RWPE2 (cell line): ENCODE measurements at regions not wholly inside any gene's neighbourhood (a gene's known extent, or its start where the extent isn't known, plus 50 kb on each side); places are given as distances from the start of the nearest gene placed in this dataset.

Experiments
- ATAC-seq: fragments of 200-7000 bp; cut with Tn5 transposase; 3 replicates; pipeline ENCODE4 v1.9.1; 2021; ENCODE audit warnings: low read depth
- DNase-seq: peaks from one replicate; pipeline ENCODE4 v3.0.0-alpha.2; 2020; ENCODE audit warnings: low spot score
- H3K27ac ChIP-seq: fragments of 450-650 bp; 2 replicates; pipeline ENCODE4 v1.5.1; 2017; ENCODE audit warnings: mild to moderate bottlenecking; ENCODE audit not compliant: poor library complexity, severe bottlenecking
- H3K27me3 ChIP-seq: fragments of 250-450 bp; sonication (Bioruptor Pico); 2 replicates; pipeline ENCODE4 v1.5.1; 2021; ENCODE audit warnings: mild to moderate bottlenecking, moderate library complexity; ENCODE audit not compliant: insufficient read depth, poor library complexity, severe bottlenecking
- H3K36me3 ChIP-seq: fragments of 250-450 bp; sonication (Bioruptor Pico); 2 replicates; pipeline ENCODE4 v1.5.1; 2020; ENCODE audit warnings: low read depth, mild to moderate bottlenecking, moderate library complexity
- H3K4me1 ChIP-seq: fragments of 250-450 bp; sonication (Bioruptor Pico); 2 replicates; pipeline ENCODE4 v1.5.1; 2021; ENCODE audit warnings: mild to moderate bottlenecking, moderate library complexity; ENCODE audit not compliant: insufficient read depth, poor library complexity, severe bottlenecking
- H3K4me3 ChIP-seq: fragments of 250-450 bp; sonication (Bioruptor Pico); 2 replicates; pipeline ENCODE4 v1.5.1; 2021; ENCODE audit warnings: mild to moderate bottlenecking, moderate library complexity; ENCODE audit not compliant: severe bottlenecking
- H3K9me3 ChIP-seq: fragments of 250-450 bp; sonication (Bioruptor Pico); 2 replicates; pipeline ENCODE4 v1.5.1; 2021; ENCODE audit warnings: mild to moderate bottlenecking, moderate library complexity; ENCODE audit not compliant: severe bottlenecking
- CTCF ChIP-seq: fragments of 450-650 bp; IDR thresholded peaks from one replicate; pipeline ENCODE4 v1.5.1; 2017; ENCODE audit warnings: mild to moderate bottlenecking, moderate library complexity; ENCODE audit not compliant: poor library complexity, severe bottlenecking

GRCh38 chr3:127451321-127451720, 139.2 kb downstream of the TPRA1 start:
- DNase-seq: peak; percentile 15
- TF ChIP-seq CTCF: no peak
- no peak overlapping the region for H3K27ac ChIP-seq
- ATAC-seq: no peak
- H3K36me3 ChIP-seq: no peaks in the 10 kb centered on the region
- H3K4me3 ChIP-seq: no peak overlapping the region
- H3K4me1 ChIP-seq: peaks cover 5% of the 10 kb centered on the region
- no peaks in the 10 kb centered on the region for H3K9me3 ChIP-seq
- no peaks in the 10 kb centered on the region for H3K27me3 ChIP-seq

- no peak for TF ChIP-seq CTCF
- ATAC-seq: no peak
- Histone ChIP-seq H3K9me3 (no peaks in the 10 kb centered on the region), H3K36me3 (no peaks in the 10 kb centered on the region), H3K4me1 (no peaks in the 10 kb centered on the region), H3K4me3 (no peak overlapping the region), H3K27ac (no peak overlapping the region), H3K27me3 (no peaks in the 10 kb centered on the region)
- peak; percentile 42 for DNase-seq
These were observed 140.2 kb downstream of the TPRA1 start for GRCh38 chr3:127450331-127450730.

GRCh38 chr3:127449486-127450212, 140.9 kb downstream of the TPRA1 start:
- DNase-seq (peak; percentile 4), ATAC-seq (no peak)
- H3K27me3 ChIP-seq: no peaks in the 10 kb centered on the region
- no peak for TF ChIP-seq CTCF
- H3K4me1 ChIP-seq: no peaks in the 10 kb centered on the region
- H3K9me3 ChIP-seq: no peaks in the 10 kb centered on the region
- no peak overlapping the region for H3K4me3 ChIP-seq
- H3K27ac ChIP-seq: no peak overlapping the region
- no peaks in the 10 kb centered on the region for H3K36me3 ChIP-seq

GRCh38 chr3:127448671-127449070, 141.9 kb downstream of the TPRA1 start:
- DNase-seq (peak; percentile 9), ATAC-seq (no peak)
- no peak for TF ChIP-seq CTCF
- no peak overlapping the region for H3K4me3 ChIP-seq
- no peaks in the 10 kb centered on the region for H3K9me3 ChIP-seq
- no peaks in the 10 kb centered on the region for H3K36me3 ChIP-seq
- no peaks in the 10 kb centered on the region for H3K4me1 ChIP-seq
- no peak overlapping the region for H3K27ac ChIP-seq
- H3K27me3 ChIP-seq: no peaks in the 10 kb centered on the region

- peak; percentile 3 for DNase-seq
- no peaks in the 10 kb centered on the region for H3K4me1 ChIP-seq
- H3K36me3 ChIP-seq: no peaks in the 10 kb centered on the region
- no peaks in the 10 kb centered on the region for H3K9me3 ChIP-seq
- no peak for TF ChIP-seq CTCF
- H3K27me3 ChIP-seq: no peaks in the 10 kb centered on the region
- H3K27ac ChIP-seq: no peak overlapping the region
- no peak overlapping the region for H3K4me3 ChIP-seq
- no peak for ATAC-seq
These were observed 142.4 kb downstream of the TPRA1 start for GRCh38 chr3:127448161-127448561.
